GM12878 (cell line): ENCODE measurements at regions not wholly inside any gene's neighbourhood (a gene's known extent, or its start where the extent isn't known, plus 50 kb on each side); places are given as distances from the start of the nearest gene placed in this dataset.

Experiments used
- ASH2L ChIP-seq: fragments of 300-600, 200-600 bp; sonication (generic); IDR thresholded peaks from 2 replicates; pipeline ENCODE4 v1.6.1; 2017; ENCODE audit warnings: low read depth, mild to moderate bottlenecking, borderline replicate concordance
- MXI1 ChIP-seq: fragments of 150-350 bp; IDR thresholded peaks from 2 replicates; pipeline ENCODE4 v1.6.1; 2011; ENCODE audit warnings: low read depth, mild to moderate bottlenecking, inconsistent platforms, low read length, improper control_type of control experiment
- MYC ChIP-seq: IDR thresholded peaks from 2 replicates; pipeline ENCODE4 v1.6.1; 2011; ENCODE audit warnings: mild to moderate bottlenecking, low read length, moderate library complexity, inconsistent platforms; ENCODE audit not compliant: insufficient read depth, insufficient replicate concordance, insufficient read length, severe bottlenecking
- NRF1 ChIP-seq: conservative IDR thresholded peaks from 2 replicates; pipeline ENCODE4 v1.6.1; 2011; ENCODE audit warnings: mild to moderate bottlenecking, low read depth, low read length, improper control_type of control experiment
- POLR2A ChIP-seq: IDR thresholded peaks from 2 replicates; pipeline ENCODE4 v1.6.1; 2011; ENCODE audit warnings: low read depth, mild to moderate bottlenecking, low read length
- POLR2AphosphoS5 ChIP-seq: IDR thresholded peaks from 2 replicates; pipeline ENCODE4 v1.6.1; 2011; ENCODE audit warnings: mild to moderate bottlenecking, low read length, inconsistent platforms
- TCF7 ChIP-seq: IDR thresholded peaks from 2 replicates; pipeline ENCODE4 v1.6.1; 2014; ENCODE audit warnings: antibody characterized with exemption, borderline replicate concordance
- YY1 ChIP-seq: IDR thresholded peaks from 2 replicates; pipeline ENCODE4 v1.6.1; 2011; ENCODE audit warnings: low read depth, mild to moderate bottlenecking, low read length
- ZNF274 ChIP-seq: IDR thresholded peaks from one replicate; pipeline ENCODE4 v1.8.0; 2011; ENCODE audit not compliant: insufficient read length, insufficient read depth
- TF ChIP-seq, protein P1 (sequence below): IDR thresholded peaks from 2 replicates; pipeline ENCODE4 v1.6.1; 2012; ENCODE audit warnings: mild to moderate bottlenecking, low read depth, low read length
- TF ChIP-seq, protein P2 (sequence below): fragments of 450-650 bp; formaldehyde crosslinking; IDR thresholded peaks from 2 replicates; pipeline ENCODE4 v1.5.0; 2022; ENCODE audit warnings: mild to moderate bottlenecking, missing genetic modification characterization
- TF ChIP-seq, protein P3 (sequence below), 3 experiments: IDR thresholded peaks in 2 of 3; conservative IDR thresholded peaks in 1 of 3; 2 replicates each; pipeline ENCODE4 v1.5.1; 2011; ENCODE audit warnings: low read depth in 3 of 3, low read length in 3 of 3, mild to moderate bottlenecking in 3 of 3, control low read depth in 2 of 3, moderate library complexity in 2 of 3, inconsistent platforms in 1 of 3, mixed read lengths in 1 of 3; ENCODE audit not compliant: control insufficient read depth in 2 of 3, insufficient read depth in 1 of 3; ENCODE audit errors: extremely low read depth in 1 of 3
- TF ChIP-seq, protein P4 (sequence below): IDR thresholded peaks from 2 replicates; pipeline ENCODE4 v1.6.1; 2011; ENCODE audit warnings: low read depth, mild to moderate bottlenecking, low read length, moderate library complexity, borderline replicate concordance; ENCODE audit errors: extremely low read depth
- TF ChIP-seq, protein P5 (sequence below): fragments of 450-650 bp; IDR thresholded peaks from 2 replicates; pipeline ENCODE4 v1.6.1; 2017; ENCODE audit warnings: mild to moderate bottlenecking, moderate library complexity

DNA sequence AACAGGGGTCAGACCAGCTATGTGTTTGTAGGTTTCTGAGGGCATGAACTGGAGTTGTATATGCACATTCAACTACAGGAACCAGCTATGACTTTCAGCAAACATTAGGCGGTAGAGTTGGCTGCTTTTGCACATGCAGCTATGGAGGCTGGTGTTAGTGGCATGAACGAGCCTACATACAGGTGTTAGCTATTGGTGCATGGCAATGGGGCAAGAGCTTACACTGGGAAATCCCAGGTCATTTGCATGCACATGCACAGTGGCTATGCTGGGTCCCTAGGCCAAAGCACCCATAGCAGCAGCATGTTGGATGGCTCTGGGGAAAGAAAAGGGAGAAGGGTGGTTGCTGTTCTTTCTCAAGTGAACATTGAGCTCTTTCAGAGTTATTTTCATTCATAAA, 1018.5 kb upstream of the PHF14 start:
- TF ChIP-seq, protein P1, sequence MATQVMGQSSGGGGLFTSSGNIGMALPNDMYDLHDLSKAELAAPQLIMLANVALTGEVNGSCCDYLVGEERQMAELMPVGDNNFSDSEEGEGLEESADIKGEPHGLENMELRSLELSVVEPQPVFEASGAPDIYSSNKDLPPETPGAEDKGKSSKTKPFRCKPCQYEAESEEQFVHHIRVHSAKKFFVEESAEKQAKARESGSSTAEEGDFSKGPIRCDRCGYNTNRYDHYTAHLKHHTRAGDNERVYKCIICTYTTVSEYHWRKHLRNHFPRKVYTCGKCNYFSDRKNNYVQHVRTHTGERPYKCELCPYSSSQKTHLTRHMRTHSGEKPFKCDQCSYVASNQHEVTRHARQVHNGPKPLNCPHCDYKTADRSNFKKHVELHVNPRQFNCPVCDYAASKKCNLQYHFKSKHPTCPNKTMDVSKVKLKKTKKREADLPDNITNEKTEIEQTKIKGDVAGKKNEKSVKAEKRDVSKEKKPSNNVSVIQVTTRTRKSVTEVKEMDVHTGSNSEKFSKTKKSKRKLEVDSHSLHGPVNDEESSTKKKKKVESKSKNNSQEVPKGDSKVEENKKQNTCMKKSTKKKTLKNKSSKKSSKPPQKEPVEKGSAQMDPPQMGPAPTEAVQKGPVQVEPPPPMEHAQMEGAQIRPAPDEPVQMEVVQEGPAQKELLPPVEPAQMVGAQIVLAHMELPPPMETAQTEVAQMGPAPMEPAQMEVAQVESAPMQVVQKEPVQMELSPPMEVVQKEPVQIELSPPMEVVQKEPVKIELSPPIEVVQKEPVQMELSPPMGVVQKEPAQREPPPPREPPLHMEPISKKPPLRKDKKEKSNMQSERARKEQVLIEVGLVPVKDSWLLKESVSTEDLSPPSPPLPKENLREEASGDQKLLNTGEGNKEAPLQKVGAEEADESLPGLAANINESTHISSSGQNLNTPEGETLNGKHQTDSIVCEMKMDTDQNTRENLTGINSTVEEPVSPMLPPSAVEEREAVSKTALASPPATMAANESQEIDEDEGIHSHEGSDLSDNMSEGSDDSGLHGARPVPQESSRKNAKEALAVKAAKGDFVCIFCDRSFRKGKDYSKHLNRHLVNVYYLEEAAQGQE: no peak
- TF ChIP-seq ASH2L (no peak), MXI1 (no peak), MYC (no peak), POLR2A (no peak), YY1 (no peak), POLR2AphosphoS5 (no peak), NRF1 (no peak), ZNF274 (no peak), TCF7 (no peak)
- TF ChIP-seq, protein P2, sequence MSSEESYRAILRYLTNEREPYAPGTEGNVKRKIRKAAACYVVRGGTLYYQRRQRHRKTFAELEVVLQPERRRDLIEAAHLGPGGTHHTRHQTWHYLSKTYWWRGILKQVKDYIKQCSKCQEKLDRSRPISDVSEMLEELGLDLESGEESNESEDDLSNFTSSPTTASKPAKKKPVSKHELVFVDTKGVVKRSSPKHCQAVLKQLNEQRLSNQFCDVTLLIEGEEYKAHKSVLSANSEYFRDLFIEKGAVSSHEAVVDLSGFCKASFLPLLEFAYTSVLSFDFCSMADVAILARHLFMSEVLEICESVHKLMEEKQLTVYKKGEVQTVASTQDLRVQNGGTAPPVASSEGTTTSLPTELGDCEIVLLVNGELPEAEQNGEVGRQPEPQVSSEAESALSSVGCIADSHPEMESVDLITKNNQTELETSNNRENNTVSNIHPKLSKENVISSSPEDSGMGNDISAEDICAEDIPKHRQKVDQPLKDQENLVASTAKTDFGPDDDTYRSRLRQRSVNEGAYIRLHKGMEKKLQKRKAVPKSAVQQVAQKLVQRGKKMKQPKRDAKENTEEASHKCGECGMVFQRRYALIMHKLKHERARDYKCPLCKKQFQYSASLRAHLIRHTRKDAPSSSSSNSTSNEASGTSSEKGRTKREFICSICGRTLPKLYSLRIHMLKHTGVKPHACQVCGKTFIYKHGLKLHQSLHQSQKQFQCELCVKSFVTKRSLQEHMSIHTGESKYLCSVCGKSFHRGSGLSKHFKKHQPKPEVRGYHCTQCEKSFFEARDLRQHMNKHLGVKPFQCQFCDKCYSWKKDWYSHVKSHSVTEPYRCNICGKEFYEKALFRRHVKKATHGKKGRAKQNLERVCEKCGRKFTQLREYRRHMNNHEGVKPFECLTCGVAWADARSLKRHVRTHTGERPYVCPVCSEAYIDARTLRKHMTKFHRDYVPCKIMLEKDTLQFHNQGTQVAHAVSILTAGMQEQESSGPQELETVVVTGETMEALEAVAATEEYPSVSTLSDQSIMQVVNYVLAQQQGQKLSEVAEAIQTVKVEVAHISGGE: no peak
- TF ChIP-seq, protein P3, sequence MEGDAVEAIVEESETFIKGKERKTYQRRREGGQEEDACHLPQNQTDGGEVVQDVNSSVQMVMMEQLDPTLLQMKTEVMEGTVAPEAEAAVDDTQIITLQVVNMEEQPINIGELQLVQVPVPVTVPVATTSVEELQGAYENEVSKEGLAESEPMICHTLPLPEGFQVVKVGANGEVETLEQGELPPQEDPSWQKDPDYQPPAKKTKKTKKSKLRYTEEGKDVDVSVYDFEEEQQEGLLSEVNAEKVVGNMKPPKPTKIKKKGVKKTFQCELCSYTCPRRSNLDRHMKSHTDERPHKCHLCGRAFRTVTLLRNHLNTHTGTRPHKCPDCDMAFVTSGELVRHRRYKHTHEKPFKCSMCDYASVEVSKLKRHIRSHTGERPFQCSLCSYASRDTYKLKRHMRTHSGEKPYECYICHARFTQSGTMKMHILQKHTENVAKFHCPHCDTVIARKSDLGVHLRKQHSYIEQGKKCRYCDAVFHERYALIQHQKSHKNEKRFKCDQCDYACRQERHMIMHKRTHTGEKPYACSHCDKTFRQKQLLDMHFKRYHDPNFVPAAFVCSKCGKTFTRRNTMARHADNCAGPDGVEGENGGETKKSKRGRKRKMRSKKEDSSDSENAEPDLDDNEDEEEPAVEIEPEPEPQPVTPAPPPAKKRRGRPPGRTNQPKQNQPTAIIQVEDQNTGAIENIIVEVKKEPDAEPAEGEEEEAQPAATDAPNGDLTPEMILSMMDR (IDR thresholded peaks at IDR 0.05 in 2 of 3, conservative IDR thresholded peaks at IDR 0.05 in 1 of 3; ENCODE audit: control insufficient read depth in 2 of 3, extremely low read depth in 1 of 3, insufficient read depth in 1 of 3, low read depth in 3 of 3, low read length in 3 of 3): no peak
- TF ChIP-seq, protein P4, sequence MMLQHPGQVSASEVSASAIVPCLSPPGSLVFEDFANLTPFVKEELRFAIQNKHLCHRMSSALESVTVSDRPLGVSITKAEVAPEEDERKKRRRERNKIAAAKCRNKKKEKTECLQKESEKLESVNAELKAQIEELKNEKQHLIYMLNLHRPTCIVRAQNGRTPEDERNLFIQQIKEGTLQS: no peak
- TF ChIP-seq, protein P5, sequence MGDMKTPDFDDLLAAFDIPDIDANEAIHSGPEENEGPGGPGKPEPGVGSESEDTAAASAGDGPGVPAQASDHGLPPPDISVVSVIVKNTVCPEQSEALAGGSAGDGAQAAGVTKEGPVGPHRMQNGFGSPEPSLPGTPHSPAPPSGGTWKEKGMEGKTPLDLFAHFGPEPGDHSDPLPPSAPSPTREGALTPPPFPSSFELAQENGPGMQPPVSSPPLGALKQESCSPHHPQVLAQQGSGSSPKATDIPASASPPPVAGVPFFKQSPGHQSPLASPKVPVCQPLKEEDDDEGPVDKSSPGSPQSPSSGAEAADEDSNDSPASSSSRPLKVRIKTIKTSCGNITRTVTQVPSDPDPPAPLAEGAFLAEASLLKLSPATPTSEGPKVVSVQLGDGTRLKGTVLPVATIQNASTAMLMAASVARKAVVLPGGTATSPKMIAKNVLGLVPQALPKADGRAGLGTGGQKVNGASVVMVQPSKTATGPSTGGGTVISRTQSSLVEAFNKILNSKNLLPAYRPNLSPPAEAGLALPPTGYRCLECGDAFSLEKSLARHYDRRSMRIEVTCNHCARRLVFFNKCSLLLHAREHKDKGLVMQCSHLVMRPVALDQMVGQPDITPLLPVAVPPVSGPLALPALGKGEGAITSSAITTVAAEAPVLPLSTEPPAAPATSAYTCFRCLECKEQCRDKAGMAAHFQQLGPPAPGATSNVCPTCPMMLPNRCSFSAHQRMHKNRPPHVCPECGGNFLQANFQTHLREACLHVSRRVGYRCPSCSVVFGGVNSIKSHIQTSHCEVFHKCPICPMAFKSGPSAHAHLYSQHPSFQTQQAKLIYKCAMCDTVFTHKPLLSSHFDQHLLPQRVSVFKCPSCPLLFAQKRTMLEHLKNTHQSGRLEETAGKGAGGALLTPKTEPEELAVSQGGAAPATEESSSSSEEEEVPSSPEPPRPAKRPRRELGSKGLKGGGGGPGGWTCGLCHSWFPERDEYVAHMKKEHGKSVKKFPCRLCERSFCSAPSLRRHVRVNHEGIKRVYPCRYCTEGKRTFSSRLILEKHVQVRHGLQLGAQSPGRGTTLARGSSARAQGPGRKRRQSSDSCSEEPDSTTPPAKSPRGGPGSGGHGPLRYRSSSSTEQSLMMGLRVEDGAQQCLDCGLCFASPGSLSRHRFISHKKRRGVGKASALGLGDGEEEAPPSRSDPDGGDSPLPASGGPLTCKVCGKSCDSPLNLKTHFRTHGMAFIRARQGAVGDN: no peak
